VCaP (cell line): ENCODE measurements at regions not wholly inside any gene's neighbourhood (a gene's known extent, or its start where the extent isn't known, plus 50 kb on each side); places are given as distances from the start of the nearest gene placed in this dataset.

Experiments used
- H3K27ac ChIP-seq: fragments of 450-650 bp; 2 replicates; pipeline ENCODE4 v1.5.1; 2017
- TF ChIP-seq, protein P1 (sequence below): fragments of 450-650 bp; conservative IDR thresholded peaks from 2 replicates; pipeline ENCODE4 v1.5.1; 2017; ENCODE audit warnings: mild to moderate bottlenecking, moderate library complexity

DNA sequence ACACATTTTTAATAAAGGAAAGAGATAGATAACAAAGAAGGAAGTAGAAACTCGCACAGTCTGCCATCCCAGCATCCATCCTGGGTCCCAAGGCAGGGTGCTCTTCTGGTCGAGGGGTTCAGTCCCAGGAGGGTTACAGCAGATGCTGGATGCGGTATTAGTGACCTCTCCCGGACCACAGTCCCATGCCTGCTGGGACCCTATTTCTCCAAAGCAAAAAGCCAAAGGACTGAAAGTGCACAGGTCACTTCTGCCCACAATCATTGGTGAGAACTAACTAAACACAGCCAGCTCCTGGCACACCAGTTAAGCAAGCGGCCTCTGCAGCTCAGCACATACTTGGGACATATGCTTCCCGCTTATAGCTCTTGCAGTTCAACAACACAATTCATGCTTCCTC is 96.1 kb upstream of the HABP2 start:
- TF ChIP-seq, protein P1, sequence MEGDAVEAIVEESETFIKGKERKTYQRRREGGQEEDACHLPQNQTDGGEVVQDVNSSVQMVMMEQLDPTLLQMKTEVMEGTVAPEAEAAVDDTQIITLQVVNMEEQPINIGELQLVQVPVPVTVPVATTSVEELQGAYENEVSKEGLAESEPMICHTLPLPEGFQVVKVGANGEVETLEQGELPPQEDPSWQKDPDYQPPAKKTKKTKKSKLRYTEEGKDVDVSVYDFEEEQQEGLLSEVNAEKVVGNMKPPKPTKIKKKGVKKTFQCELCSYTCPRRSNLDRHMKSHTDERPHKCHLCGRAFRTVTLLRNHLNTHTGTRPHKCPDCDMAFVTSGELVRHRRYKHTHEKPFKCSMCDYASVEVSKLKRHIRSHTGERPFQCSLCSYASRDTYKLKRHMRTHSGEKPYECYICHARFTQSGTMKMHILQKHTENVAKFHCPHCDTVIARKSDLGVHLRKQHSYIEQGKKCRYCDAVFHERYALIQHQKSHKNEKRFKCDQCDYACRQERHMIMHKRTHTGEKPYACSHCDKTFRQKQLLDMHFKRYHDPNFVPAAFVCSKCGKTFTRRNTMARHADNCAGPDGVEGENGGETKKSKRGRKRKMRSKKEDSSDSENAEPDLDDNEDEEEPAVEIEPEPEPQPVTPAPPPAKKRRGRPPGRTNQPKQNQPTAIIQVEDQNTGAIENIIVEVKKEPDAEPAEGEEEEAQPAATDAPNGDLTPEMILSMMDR: no peak
- no peak overlapping the region for H3K27ac ChIP-seq

DNA sequence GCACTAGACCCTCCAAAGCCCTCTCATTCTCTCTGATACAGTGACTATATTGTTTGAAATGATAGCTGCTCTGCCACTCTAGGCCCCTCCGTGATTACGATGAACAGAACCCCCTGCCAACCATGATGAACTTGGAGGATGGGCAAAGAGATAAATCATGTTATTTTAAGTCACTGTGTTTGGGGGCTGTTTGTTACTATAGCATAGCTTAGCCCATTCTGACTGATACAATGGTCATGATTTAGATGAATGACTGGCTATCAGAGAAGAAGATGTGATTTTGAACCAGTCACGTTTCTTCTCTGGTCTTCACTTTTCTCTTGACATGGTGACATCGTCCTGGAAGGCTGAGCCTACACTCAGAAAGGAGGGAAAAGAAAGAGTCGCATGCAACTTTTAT is 95.4 kb upstream of the HABP2 start:
- H3K27ac ChIP-seq: no peak overlapping the region
- TF ChIP-seq, protein P1: no peak

DNA sequence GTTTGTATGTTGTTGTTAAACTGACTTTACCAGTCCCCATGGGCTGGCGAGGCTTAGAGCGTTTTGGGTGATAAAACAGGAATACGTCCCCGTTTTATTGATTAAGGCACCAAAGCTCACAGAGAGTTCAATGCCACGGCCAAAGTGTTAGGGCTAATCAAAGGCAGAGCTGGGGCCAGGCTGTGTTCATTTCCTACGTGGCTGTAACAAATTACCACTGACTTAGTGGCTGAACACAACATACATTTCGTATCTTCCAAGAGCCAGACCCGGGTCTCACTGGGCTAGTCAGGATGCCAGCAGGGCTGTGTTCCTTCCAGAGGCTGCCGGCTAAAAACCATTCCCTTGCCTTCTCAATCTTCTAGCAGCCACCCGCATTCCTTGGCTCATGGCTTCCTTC is 94.4 kb upstream of the HABP2 start:
- TF ChIP-seq, protein P1: no peak
- no peak overlapping the region for H3K27ac ChIP-seq

DNA sequence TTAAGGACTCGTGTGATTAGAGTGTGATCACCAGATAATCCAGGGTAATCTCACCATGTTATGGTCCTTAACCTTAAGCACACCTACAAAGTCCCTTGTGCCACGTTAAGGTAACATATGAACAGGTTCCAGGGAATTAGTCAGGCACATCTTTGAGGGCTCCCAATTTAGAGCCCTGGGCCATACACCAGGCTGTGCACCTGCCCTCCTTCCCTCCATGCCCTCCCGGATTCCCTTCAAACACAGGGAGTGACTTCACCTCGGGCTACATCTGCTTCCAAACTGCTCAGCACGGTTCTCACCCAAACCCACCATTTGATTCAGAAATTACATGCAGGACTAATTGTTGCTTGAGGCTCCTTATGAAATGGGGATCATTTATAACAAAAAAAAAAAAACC is 93.9 kb upstream of the HABP2 start:
- H3K27ac ChIP-seq: no peak overlapping the region
- TF ChIP-seq, protein P1: no peak

DNA sequence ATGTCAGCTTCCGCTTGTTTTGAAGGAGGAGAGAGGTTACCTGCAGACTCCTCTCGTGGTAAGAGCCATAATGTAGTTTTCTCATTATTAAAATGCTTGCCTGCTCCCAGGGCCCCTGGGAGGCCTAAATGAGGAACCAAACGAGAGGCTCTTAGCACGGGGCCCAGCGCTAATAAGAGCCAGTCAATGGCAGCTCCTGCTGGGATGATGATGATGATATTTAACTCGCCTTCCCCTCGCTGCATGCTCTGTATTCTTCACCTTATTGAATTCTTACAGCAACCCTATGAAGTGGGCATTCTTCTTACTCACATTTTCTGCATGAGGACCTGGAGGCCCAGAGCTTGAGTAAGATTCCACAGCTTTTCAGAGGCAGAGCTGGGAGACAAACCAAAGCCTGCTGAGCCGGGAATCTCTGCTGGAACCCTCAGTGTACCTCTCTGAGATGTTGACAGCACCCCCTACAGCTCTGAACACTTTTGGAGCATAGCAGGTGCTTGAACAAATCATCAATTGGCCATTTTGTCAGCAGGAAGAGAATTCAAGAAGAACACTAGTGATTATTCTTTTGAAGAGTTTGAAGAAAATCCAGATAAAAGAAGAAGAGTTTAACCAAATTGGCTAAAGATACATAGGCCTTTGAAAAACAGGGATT is 93.1 kb upstream of the HABP2 start:
- TF ChIP-seq, protein P1: no peak
- H3K27ac ChIP-seq: no peak overlapping the region

DNA sequence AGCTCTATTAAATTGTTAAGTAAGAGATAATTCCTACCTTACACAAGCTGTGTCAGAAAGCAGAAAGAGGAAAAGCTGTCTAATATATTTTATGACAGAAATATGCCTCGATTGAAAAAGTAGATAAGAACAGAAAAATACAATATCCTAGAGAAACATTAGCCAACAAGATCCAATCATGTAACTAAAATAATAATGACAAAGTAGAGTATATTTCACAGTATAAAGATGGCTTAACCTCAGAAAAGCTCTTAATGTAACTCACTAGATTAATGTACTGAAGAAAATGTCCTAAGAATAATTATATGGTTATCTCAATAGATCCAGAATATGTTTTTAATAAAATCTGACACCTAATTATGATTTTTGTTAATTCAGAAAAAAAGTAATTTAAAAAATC is 89.8 kb upstream of the HABP2 start:
- TF ChIP-seq, protein P1: no peak
- H3K27ac ChIP-seq: no peak overlapping the region

DNA sequence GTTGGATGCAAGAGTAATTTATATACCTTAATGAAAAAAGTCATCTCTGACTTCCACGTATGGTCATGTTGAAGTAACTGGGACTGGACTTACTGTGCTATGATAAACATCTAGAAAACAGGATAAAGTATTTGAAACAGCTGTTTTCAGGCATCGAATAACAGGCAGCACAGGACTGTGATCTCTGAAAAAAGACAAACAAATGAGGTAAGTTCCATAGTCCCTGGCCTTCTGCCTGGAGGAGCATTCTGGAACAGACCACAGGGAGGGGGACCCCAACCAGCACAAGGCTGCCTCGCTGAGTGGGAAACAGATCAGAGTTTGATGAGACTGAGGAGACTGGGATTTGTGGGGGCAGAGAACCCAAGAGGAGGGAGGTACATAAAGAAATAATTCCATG is 89.1 kb upstream of the HABP2 start:
- no peak overlapping the region for H3K27ac ChIP-seq

More for the DNA sequence above, 89.1 kb upstream of the HABP2 start:
- TF ChIP-seq, protein P1: no peak
